H1 (cell line): ENCODE measurements at regions not wholly inside any gene's neighbourhood (a gene's known extent, or its start where the extent isn't known, plus 50 kb on each side); places are given as distances from the start of the nearest gene placed in this dataset.

ENCODE experiments used
- CTCF ChIA-PET: fragments of 300-600 bp; sonication (Branson Sonifier 250); formaldehyde crosslinking; loops from one replicate; lab custom pipeline; 2021; ENCODE audit not compliant: partially characterized antibody; lab: Charles Lee
- POLR2A ChIA-PET: fragments of 300-600 bp; sonication (Branson Sonifier 250); formaldehyde crosslinking; loops from one replicate; lab custom pipeline; 2021; ENCODE audit warnings: inconsistent platforms; ENCODE audit not compliant: partially characterized antibody; lab: Charles Lee
- DNase-seq, 2 experiments: peaks; one replicate each; pipeline versions ENCODE4 v3.0.0 to v3.0.0-alpha.2; 2010 to 2022; ENCODE audit warnings: low spot score in 2 of 2, low read depth in 1 of 2, mixed read lengths in 1 of 2
- FAIRE-seq: peaks from 2 replicates; lab custom pipeline; 2011; peaks lifted over from hg19 to GRCh38; lab: Jason Lieb, UNC
- H2AFZ ChIP-seq: 2 replicates; pipeline ENCODE4 v1.8.1; 2012; ENCODE audit warnings: low read length, inconsistent platforms
- H2AK5ac ChIP-seq: 2 replicates; pipeline ENCODE4 v1.6.1; 2013; ENCODE audit warnings: low read depth, low read length
- H2BK120ac ChIP-seq: replicated peaks from 2 replicates; pipeline ENCODE3; 2013; ENCODE audit warnings: low read depth, low read length, inconsistent platforms
- H2BK12ac ChIP-seq: 2 replicates; pipeline ENCODE4 v1.6.1; 2013; ENCODE audit warnings: low read depth, low read length
- H2BK15ac ChIP-seq: 2 replicates; pipeline ENCODE4 v1.6.1; 2013; ENCODE audit warnings: low read length
- H2BK20ac ChIP-seq: 2 replicates; pipeline ENCODE4 v1.6.1; 2013; ENCODE audit warnings: low read length
- H2BK5ac ChIP-seq: 2 replicates; pipeline ENCODE4 v1.6.1; 2013; ENCODE audit warnings: low read depth, low read length
- H3K14ac ChIP-seq: 2 replicates; pipeline ENCODE4 v1.6.1; 2013; ENCODE audit warnings: inconsistent platforms; ENCODE audit not compliant: insufficient read length
- H3K18ac ChIP-seq: 2 replicates; pipeline ENCODE4 v1.6.1; 2013; ENCODE audit warnings: low read length; ENCODE audit errors: extremely low read depth
- H3K23ac ChIP-seq: 2 replicates; pipeline ENCODE4 v1.6.1; 2013; ENCODE audit warnings: inconsistent platforms; ENCODE audit not compliant: insufficient read length
- H3K23me2 ChIP-seq: 2 replicates; pipeline ENCODE4 v1.6.1; 2013; ENCODE audit warnings: low read depth, low read length
- H3K27ac ChIP-seq: 2 replicates; pipeline ENCODE4 v1.6.1; 2011; ENCODE audit warnings: low read depth, low read length, inconsistent platforms
- H3K27me3 ChIP-seq, 4 experiments: replicated peaks in 1 of 4; 1 replicate in 1 of 4; 2 replicates in 3 of 4; pipeline versions ENCODE4 v1.6.1 to v1.8.1; 2011 to 2013; ENCODE audit warnings: low read length in 3 of 4, mild to moderate bottlenecking in 3 of 4, inconsistent platforms in 2 of 4, mixed read lengths in 2 of 4, moderate library complexity in 1 of 4; ENCODE audit not compliant: control insufficient read depth in 3 of 4, insufficient read depth in 3 of 4; ENCODE audit errors: extremely low read depth in 1 of 4
- H3K36me3 ChIP-seq, 4 experiments: 2 replicates each; pipeline versions ENCODE4 v1.6.1 to v1.8.1; 2011 to 2013; ENCODE audit warnings: mild to moderate bottlenecking in 4 of 4, low read length in 3 of 4, moderate library complexity in 2 of 4, control low read depth in 1 of 4, inconsistent platforms in 1 of 4; ENCODE audit not compliant: insufficient read depth in 4 of 4, control insufficient read depth in 2 of 4
- H3K4ac ChIP-seq: replicated peaks from 2 replicates; pipeline ENCODE3; 2013; ENCODE audit warnings: low read length, low read depth, mixed read lengths, inconsistent platforms; ENCODE audit not compliant: insufficient read length
- H3K4me1 ChIP-seq, 4 experiments: replicated peaks in 1 of 4; 1 replicate in 1 of 4; 2 replicates in 3 of 4; pipeline versions ENCODE4 v1.6.1 to v1.8.1; 2011 to 2013; ENCODE audit warnings: low read length in 3 of 4, inconsistent platforms in 2 of 4, mixed read lengths in 1 of 4; ENCODE audit not compliant: insufficient read depth in 4 of 4, control insufficient read depth in 3 of 4
- H3K4me2 ChIP-seq, 2 experiments: 2 replicates each; pipeline versions ENCODE4 v1.6.1 to v1.8.1; 2011 to 2013; ENCODE audit warnings: low read depth in 2 of 2, low read length in 2 of 2, control low read depth in 1 of 2, inconsistent platforms in 1 of 2, mild to moderate bottlenecking in 1 of 2; ENCODE audit not compliant: insufficient read depth in 1 of 2
- H3K4me3 ChIP-seq, 4 experiments: fragments of 200-600, 300-600 bp in 1 of 4; sonication (generic), shearing (Covaris generic), sonication (Bioruptor Twin) in 1 of 4; 2 replicates each; pipeline versions ENCODE4 v1.5.1 to v1.8.1; 2011 to 2016; ENCODE audit warnings: low read length in 4 of 4, low read depth in 3 of 4, control low read depth in 2 of 4, inconsistent platforms in 2 of 4, mild to moderate bottlenecking in 2 of 4, mixed read lengths in 1 of 4, moderate library complexity in 1 of 4; ENCODE audit not compliant: insufficient read depth in 2 of 4; ENCODE audit errors: extremely low read depth in 1 of 4
- H3K56ac ChIP-seq: replicated peaks from 2 replicates; pipeline ENCODE3; 2013; ENCODE audit warnings: low read depth, mild to moderate bottlenecking, mixed read lengths, low read length, inconsistent platforms; ENCODE audit not compliant: insufficient read length
- H3K79me1 ChIP-seq: 2 replicates; pipeline ENCODE4 v1.6.1; 2013; ENCODE audit warnings: low read depth, low read length, control low read depth
- H3K79me2 ChIP-seq, 2 experiments: 2 replicates each; pipeline versions ENCODE4 v1.6.1 to v1.8.1; 2012 to 2013; ENCODE audit warnings: low read length in 2 of 2, mild to moderate bottlenecking in 2 of 2, inconsistent platforms in 1 of 2; ENCODE audit not compliant: insufficient read depth in 2 of 2, control insufficient read depth in 1 of 2
- H3K9ac ChIP-seq, 4 experiments: replicated peaks in 1 of 4; 1 replicate in 1 of 4; 2 replicates in 3 of 4; pipeline versions ENCODE4 v1.6.1 to v1.8.1; 2011 to 2013; ENCODE audit warnings: low read depth in 3 of 4, low read length in 3 of 4, control low read depth in 2 of 4, mild to moderate bottlenecking in 2 of 4, moderate library complexity in 2 of 4, inconsistent platforms in 1 of 4; ENCODE audit errors: extremely low read depth in 1 of 4
- H3K9me3 ChIP-seq, 2 experiments: 2 replicates each; pipeline versions ENCODE4 v1.6.1 to v1.8.1; 2012 to 2013; ENCODE audit warnings: mild to moderate bottlenecking in 2 of 2, moderate library complexity in 2 of 2, control low read depth in 1 of 2, inconsistent platforms in 1 of 2, low read depth in 1 of 2, low read length in 1 of 2, mixed read lengths in 1 of 2; ENCODE audit not compliant: insufficient read depth in 2 of 2
- H4K20me1 ChIP-seq, 2 experiments: replicated peaks in 1 of 2; 2 replicates each; pipeline versions ENCODE3 to v1.8.1; 2011 to 2013; ENCODE audit warnings: inconsistent platforms in 2 of 2, low read length in 2 of 2, mild to moderate bottlenecking in 1 of 2; ENCODE audit not compliant: insufficient read depth in 2 of 2, control insufficient read depth in 1 of 2
- H4K5ac ChIP-seq: 2 replicates; pipeline ENCODE4 v1.6.1; 2013; ENCODE audit warnings: low read length, low read depth, mixed read lengths, inconsistent platforms; ENCODE audit not compliant: insufficient read length
- H4K8ac ChIP-seq: 2 replicates; pipeline ENCODE4 v1.8.0; 2013; ENCODE audit warnings: mild to moderate bottlenecking, moderate library complexity, low read length, inconsistent platforms; ENCODE audit not compliant: insufficient read depth; ENCODE audit errors: extremely low read depth
- H4K91ac ChIP-seq: replicated peaks from 2 replicates; pipeline ENCODE3; 2013; ENCODE audit warnings: low read length, mixed read lengths, inconsistent platforms; ENCODE audit not compliant: insufficient read length
- ASH2L ChIP-seq: fragments of 200-600, 300-600 bp; sonication (generic); IDR thresholded peaks from one replicate; pipeline ENCODE4 v1.7.1; 2017; ENCODE audit warnings: low read length
- CREB1 ChIP-seq: IDR thresholded peaks from 2 replicates; pipeline ENCODE4 v1.6.1; 2012; ENCODE audit warnings: inconsistent platforms
- POU5F1 ChIP-seq: IDR thresholded peaks from 2 replicates; pipeline ENCODE4 v1.6.1; 2011; ENCODE audit warnings: low read depth, mild to moderate bottlenecking, low read length, moderate library complexity
- RXRA ChIP-seq: IDR thresholded peaks from 2 replicates; pipeline ENCODE4 v1.6.1; 2011; ENCODE audit warnings: low read depth, mild to moderate bottlenecking, low read length, moderate library complexity; ENCODE audit not compliant: insufficient read depth
- SIRT6 ChIP-seq: IDR thresholded peaks from one replicate; pipeline ENCODE4 v1.7.1; 2012; ENCODE audit warnings: low read length, inconsistent platforms
- TBP ChIP-seq: IDR thresholded peaks from 2 replicates; pipeline ENCODE4 v1.6.1; 2011; ENCODE audit warnings: low read depth, low read length, improper control_type of control experiment
- WGBS, 2 experiments: shearing (Covaris generic) in 1 of 2; methylation state at CpG; one replicate each; pipeline versions ENCODE4 v1.1.6 to v1.1.7; 2013 to 2015; ENCODE audit warnings: low lambda C conversion rate in 2 of 2, mixed read lengths in 2 of 2, inconsistent platforms in 1 of 2, low coverage in 1 of 2, missing lambda C conversion rate in 1 of 2; ENCODE audit not compliant: insufficient replicate concordance in 2 of 2, insufficient coverage in 1 of 2, insufficient read length in 1 of 2; ENCODE audit errors: extremely low coverage in 1 of 2, missing lambda C conversion rate in 1 of 2; 5-methylcytosine and 5-hydroxymethylcytosine counted together
- TF ChIP-seq, protein P1 (sequence below), 3 experiments: IDR thresholded peaks; 1 replicate in 2 of 3; 2 replicates in 1 of 3; pipeline versions ENCODE4 v1.5.1 to v1.6.1; 2011; ENCODE audit warnings: low read length in 3 of 3, mild to moderate bottlenecking in 3 of 3, inconsistent platforms in 2 of 3, low read depth in 1 of 3, moderate library complexity in 1 of 3; ENCODE audit not compliant: insufficient read depth in 1 of 3; ENCODE audit errors: control extremely low read depth in 1 of 3
- TF ChIP-seq, protein P2 (sequence below): IDR thresholded peaks from 2 replicates; pipeline ENCODE4 v1.6.1; 2011; ENCODE audit warnings: low read depth, mild to moderate bottlenecking, low read length; ENCODE audit not compliant: insufficient read depth

DNA sequence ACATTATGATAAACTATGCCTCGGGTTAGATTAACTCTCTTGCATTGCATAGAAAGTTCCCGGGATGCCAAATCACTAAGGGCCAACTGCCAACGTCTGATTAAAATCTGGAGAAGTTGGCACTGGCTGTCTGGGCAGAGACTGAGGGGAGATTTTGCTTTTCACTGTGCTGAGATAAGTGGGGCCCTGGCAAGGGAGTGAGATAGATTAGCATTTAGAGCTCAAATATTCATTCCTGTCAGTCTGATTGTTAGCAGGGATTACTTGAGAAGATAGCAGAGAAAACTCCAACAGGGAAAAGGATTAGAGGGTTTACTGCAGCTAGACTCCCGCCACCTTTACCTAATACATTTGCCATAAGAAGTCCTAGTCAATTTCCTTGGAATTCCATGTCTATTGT lies 714.1 kb upstream of the CHRM3 start:
- FAIRE-seq, result no peak
- no peak overlapping the region for H4K8ac ChIP-seq
- H3K4me3 ChIP-seq, result no peak overlapping the region
- H3K79me2 ChIP-seq, result no peaks in the 10 kb centered on the region
- no peaks in the 10 kb centered on the region for H3K79me1 ChIP-seq
- H2BK5ac ChIP-seq, result no peak overlapping the region
- H3K4ac ChIP-seq, result no peak overlapping the region
- no peak overlapping the region for H4K5ac ChIP-seq
- H3K18ac ChIP-seq, result no peak overlapping the region
- no peak overlapping the region for H2BK20ac ChIP-seq
- no peaks in the 10 kb centered on the region for H3K9me3 ChIP-seq
- H3K27ac ChIP-seq, result no peak overlapping the region
- no peaks in the 10 kb centered on the region for H4K20me1 ChIP-seq
- no peak overlapping the region for H3K14ac ChIP-seq
- H2BK120ac ChIP-seq, result no peak overlapping the region
- H4K91ac ChIP-seq, result no peak overlapping the region
- WGBS, 2 experiments, result 80% methylated on average over 4 of the region's 4 CpGs; no CpG with 5 or more reads in 1 of the 2 experiments
- H3K27me3 ChIP-seq, result peaks cover 0 to 1% (median 0%) of the 10 kb centered on the region in 4 experiments; a peak in 1 of 7 replicates
- H3K23me2 ChIP-seq, result no peaks in the 10 kb centered on the region
- no peak overlapping the region for H2AFZ ChIP-seq
- no peak overlapping the region for H3K23ac ChIP-seq
- H3K4me2 ChIP-seq, result no peak overlapping the region
- no peak overlapping the region for H2AK5ac ChIP-seq
- no peak overlapping the region for H3K9ac ChIP-seq
- H3K36me3 ChIP-seq, result no peaks in the 10 kb centered on the region
- no peaks in the 10 kb centered on the region for H3K4me1 ChIP-seq
- H3K56ac ChIP-seq, result no peak overlapping the region
- no peak overlapping the region for H2BK12ac ChIP-seq
- H2BK15ac ChIP-seq, result no peak overlapping the region
- ChIA-PET POLR2A (no interaction called here), CTCF (interaction anchor here (0.9 to 1.2 kb wide), 2 partner anchors 38 to 808 kb away, joined by 4 read pairs; no protein-coding TSS in a partner anchor)
- no peak for DNase-seq
- no peak for TF ChIP-seq ASH2L
- no peak for TF ChIP-seq RXRA
- TF ChIP-seq SIRT6, result no peak
- TF ChIP-seq CREB1, result no peak
- TF ChIP-seq POU5F1, result no peak
- TF ChIP-seq, protein P1, sequence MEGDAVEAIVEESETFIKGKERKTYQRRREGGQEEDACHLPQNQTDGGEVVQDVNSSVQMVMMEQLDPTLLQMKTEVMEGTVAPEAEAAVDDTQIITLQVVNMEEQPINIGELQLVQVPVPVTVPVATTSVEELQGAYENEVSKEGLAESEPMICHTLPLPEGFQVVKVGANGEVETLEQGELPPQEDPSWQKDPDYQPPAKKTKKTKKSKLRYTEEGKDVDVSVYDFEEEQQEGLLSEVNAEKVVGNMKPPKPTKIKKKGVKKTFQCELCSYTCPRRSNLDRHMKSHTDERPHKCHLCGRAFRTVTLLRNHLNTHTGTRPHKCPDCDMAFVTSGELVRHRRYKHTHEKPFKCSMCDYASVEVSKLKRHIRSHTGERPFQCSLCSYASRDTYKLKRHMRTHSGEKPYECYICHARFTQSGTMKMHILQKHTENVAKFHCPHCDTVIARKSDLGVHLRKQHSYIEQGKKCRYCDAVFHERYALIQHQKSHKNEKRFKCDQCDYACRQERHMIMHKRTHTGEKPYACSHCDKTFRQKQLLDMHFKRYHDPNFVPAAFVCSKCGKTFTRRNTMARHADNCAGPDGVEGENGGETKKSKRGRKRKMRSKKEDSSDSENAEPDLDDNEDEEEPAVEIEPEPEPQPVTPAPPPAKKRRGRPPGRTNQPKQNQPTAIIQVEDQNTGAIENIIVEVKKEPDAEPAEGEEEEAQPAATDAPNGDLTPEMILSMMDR (IDR thresholded peaks at IDR 0.05; ENCODE audit: control extremely low read depth in 1 of 3, insufficient read depth in 1 of 3, low read depth in 1 of 3, low read length in 3 of 3), result no peak
- TF ChIP-seq, protein P2, sequence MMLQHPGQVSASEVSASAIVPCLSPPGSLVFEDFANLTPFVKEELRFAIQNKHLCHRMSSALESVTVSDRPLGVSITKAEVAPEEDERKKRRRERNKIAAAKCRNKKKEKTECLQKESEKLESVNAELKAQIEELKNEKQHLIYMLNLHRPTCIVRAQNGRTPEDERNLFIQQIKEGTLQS, result no peak
- no peak for TF ChIP-seq TBP
